GM18519 (cell line): ENCODE measurements at regions not wholly inside any gene's neighbourhood (a gene's known extent, or its start where the extent isn't known, plus 50 kb on each side); places are given as distances from the start of the nearest gene placed in this dataset.

Source experiments
- ATAC-seq: cut with Tn5 transposase; IDR thresholded peaks from one replicate; pipeline ENCODE4 v1.9.1; 2021; ENCODE audit warnings: mild to moderate bottlenecking, moderate library complexity; ENCODE audit not compliant: unreplicated experiment, low FRiP score

GRCh38 chr2:207399301-207399700 lies 130.5 kb upstream of the CREB1 start:
- ATAC-seq = no peak

- no peak for ATAC-seq
These were observed 128.4 kb upstream of the CREB1 start for GRCh38 chr2:207401338-207401737.

DNA sequence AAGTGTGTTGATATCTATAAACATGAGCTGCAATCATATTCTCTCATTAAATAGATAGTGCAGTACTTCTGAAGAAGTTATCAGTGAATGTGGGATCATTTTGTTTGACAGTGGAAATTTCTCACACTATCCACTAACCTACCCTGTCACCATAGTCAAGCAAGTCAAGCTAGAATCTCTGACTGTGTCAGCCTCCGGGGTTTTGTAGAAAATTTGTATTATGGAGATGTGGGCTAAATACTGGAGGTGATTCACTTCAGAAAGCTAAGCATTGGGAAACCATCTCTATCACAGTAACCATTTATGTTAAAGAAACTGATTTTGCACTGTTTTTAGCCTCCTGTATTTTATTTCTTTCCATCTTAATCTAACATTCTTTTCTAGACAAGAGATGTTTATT lies 126.6 kb upstream of the CREB1 start:
- no peak for ATAC-seq

DNA sequence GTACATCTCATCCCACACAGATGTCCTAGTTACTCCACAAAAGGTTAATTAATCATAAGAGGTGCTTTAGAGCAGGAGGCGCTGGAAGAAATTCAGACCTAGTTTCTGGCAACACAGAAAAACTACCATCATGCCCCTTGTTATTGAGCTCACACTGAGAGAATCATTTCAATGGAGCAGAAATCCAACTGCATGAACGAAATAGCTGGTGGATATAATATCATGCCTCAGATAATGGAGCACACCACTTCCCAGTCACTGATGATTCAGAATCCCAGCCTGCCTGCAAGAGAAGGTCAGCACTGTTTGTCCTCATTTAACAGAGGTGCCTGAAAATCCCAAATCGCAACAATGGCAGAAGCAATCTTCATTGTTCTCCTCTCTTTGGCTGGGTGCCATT lies 125.8 kb upstream of the CREB1 start:
- ATAC-seq = no peak

GRCh38 chr2:207405150-207405549 lies 124.6 kb upstream of the CREB1 start:
- ATAC-seq = no peak

DNA sequence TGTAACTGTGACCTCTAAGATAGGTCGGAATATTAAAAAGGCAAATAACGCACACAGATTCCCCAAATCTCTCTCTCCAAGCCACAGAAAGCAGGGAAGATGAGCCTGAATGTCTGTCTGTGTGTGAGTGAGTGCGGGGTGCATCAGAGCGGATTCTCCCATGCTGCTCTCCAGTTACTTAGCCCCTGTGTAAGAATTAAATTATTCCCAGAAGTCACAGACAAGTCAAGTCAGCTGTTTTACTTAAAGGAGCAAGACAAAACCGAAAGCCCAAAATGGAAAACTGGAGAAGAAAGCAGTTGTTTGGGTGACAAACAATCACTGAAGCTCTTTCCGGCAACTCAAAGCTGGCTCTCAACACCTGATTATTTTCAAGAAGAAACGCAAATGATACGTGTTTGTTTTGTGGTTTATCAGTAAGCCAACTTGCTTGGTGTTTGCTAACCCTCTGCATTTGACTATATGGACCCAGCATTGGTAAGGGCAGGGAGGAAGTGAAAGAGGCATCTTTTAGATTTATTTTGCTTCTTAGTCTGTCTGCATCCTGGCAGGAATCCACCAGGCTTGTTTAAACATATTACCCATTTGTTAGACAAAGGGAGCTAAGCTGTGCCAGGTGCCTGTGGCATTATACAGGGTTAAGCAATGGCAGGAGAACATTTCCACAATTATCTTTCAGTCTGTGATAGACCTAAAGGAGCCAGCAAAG lies 121.5 kb upstream of the CREB1 start:
- ATAC-seq = no peak

- ATAC-seq = no peak
These were observed 120.2 kb upstream of the CREB1 start for GRCh38 chr2:207409517-207409916.

DNA sequence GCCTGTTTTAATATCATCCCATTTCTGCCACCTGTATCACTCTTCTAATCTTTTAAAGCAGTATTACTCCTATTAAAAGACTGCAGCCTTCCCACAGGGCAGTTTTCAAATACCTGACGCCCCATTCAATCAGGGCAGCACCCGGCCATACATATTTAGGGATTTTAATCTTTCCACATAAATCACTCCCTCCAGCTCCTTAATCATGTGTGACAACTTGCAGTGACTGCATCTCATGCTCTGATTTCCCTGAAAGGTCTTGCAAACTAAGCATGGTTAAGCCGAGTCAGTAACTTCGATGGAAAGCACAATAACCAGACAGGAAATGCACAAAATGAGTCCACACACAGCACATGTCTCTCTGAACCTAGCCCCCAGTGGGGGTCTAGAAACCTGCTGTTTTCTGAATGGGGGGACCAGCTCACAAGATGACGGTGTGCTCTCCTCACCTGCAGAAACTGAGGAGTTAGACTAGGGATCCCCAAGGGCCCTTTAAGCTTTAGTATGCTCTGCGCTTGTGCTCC lies 116.9 kb upstream of the CREB1 start:
- no peak for ATAC-seq

GRCh38 chr2:207413376-207413907 lies 116.3 kb upstream of the CREB1 start:
- ATAC-seq = no peak

DNA sequence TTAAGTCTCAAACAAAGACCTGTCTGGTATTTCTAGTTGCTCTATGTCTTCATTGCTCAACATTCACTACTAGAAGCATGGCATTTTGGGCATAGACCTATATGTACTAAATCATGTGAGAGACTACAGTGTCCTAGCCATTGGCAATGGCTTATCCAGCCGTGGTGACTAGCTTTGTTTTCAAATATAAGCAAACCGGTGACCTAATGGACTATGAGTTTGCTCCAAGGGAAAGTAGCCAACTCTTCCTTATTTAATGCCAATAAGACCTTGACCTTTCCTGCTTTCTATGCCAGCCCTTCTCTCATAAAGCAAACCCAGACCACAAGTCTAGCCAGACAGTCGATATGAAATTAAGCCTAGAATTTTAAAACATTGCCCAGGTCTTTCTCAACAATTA lies 113.7 kb upstream of the CREB1 start:
- no peak for ATAC-seq

GRCh38 chr2:207416900-207417299 lies 112.9 kb upstream of the CREB1 start:
- no peak for ATAC-seq

DNA sequence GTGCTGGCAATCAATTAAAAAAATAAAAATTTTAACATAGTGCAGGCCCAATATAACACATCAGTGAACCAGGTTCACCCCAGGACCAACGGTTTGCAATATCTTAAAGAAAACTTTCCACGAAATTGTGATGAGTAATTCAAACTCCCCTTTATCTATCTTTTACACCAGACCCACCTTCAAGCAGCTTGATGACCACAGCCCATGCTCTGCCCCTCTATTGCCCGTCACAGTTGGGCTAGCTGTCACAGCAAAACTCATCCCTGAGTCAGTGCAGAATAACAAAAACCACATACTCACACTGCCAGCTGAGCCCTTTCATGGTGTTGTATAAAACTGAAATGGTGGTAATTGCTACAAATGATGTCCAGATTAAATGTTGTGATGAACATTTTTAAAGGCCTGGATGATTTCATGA lies 112.5 kb upstream of the CREB1 start:
- no peak for ATAC-seq

DNA sequence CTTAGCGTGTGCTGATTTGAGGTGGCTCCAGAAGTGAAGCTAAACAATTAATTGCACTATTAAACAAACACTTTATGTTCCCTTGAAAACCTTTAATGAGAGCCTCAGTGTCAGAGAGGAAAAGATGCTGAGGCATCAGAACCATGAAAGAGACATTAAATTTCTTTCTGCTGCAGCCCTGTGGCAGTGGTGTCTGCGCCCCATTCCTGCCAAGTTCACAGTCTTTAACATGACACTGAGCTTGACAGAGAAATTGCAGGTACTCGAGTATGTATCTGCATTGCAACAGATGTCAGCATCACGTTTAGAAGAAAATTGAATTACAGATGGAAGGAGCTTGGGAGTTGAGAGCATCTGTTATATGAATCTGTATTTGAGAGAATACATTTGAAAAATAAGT lies 111.3 kb upstream of the CREB1 start:
- ATAC-seq = no peak

GRCh38 chr2:207419331-207419730 lies 110.4 kb upstream of the CREB1 start:
- no peak for ATAC-seq

DNA sequence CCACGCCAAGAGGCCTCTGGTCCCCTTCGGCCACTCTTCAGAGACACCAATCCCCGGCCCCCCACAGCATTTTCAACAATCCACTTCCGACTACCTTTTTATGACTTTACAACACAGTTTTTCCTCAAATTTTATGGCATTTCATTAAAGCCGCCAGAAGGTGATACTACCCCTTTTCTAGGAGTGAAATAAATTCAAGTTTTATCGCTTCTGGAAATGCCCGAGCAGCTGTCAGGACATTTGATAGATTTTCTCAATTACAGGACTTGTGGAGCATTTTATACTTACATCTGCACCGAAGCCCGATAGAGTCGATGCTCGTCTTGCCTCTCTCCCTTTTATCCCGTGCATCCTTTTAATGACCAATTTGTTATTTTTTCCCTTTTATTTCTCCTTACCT lies 108.1 kb upstream of the CREB1 start:
- no peak for ATAC-seq

DNA sequence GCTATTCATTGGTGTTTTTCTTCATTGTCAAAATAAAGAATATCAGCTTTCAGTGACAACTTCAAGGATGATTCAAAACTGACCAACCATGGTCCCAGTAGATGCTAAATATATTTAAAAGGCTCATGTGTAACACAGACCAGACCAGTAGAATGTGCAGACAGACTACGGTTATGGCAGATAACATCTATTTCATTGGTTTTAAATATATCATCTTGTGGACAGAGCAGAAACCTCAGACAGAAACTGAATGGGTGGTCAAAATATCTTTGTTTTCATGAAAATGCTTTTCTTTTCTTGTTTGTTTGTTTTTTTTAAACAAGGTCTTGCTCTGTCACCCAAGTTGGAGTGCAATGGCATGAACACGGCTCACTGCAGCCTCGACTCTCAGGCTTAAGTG lies 107.4 kb upstream of the CREB1 start:
- ATAC-seq = no peak

DNA sequence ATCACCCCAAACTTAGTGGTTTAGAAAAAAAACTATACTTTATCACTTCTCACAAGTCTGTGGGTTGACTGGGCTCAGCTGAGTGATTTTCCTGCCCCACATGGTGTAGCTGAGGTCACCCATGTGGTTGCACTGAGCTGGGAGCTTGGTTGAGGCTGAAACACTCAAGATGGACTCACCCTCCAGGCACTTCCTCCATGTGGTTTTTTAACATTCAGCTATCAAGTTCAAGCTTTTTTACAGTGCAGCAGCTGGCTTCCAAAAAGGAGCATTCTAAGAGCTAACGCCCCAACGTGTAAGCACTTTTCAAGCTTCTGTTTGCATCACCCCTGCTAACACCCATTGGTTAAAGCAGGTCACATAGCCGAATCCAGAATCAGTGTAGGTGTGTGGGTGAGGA lies 105.9 kb upstream of the CREB1 start:
- peak; percentile 93 for ATAC-seq

DNA sequence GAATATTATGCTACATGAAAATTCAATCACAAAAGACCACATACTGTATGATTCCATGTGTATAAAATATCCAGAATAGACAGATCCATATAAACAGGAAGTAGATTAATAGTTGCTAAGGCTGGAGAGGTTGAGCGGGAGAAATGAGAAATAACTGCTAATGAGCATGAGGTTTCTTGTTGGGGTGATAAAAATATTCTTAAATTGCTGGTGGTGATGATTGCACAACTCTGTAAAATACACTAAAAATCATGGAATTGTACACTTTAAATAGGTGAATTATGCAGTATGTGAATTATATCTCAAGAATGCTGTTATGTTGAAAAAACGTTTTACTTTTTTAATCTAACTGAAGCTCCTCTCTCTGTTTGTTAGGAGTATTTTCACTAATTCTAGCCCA lies 101.8 kb upstream of the CREB1 start:
- ATAC-seq = no peak

- ATAC-seq = no peak
These were observed 101.2 kb upstream of the CREB1 start for GRCh38 chr2:207428573-207428972.

DNA sequence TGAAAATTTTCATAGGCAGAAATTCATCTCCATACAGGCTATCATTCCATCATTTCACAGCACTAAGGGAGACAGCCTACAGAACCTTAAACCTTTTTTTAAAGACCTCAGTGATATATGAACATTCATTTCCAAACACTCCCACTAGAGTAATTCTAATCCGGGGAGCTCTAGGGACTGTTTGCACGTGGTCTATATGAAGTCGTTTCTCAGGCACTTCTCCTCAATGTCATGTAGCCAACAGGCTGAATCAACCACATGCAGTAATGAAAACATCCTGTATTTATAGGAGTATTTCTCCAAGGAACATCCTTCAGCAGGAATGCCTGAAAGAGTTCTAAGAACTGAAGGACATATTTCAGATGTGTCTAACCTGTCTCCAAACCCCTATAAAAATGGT lies 97.3 kb upstream of the CREB1 start:
- ATAC-seq = no peak

DNA sequence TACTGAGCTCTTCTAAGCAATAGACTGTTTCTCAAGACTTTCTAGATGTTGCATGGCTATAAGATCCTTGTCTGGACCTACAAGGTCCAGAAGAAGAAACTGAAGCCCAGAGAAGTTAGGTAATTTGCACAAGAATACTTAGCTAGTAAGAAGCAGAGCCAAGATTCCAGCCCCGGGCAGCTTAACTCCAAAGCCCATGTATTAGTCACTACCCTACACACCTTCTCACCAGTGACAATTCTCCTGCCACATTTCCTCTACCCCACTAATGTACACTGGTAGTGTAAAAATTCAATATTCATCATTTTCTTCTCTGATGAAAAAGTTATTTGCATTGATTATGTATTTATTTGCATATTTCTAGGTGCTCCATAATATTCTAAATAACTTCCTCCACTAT lies 95.5 kb upstream of the CREB1 start:
- ATAC-seq = no peak

DNA sequence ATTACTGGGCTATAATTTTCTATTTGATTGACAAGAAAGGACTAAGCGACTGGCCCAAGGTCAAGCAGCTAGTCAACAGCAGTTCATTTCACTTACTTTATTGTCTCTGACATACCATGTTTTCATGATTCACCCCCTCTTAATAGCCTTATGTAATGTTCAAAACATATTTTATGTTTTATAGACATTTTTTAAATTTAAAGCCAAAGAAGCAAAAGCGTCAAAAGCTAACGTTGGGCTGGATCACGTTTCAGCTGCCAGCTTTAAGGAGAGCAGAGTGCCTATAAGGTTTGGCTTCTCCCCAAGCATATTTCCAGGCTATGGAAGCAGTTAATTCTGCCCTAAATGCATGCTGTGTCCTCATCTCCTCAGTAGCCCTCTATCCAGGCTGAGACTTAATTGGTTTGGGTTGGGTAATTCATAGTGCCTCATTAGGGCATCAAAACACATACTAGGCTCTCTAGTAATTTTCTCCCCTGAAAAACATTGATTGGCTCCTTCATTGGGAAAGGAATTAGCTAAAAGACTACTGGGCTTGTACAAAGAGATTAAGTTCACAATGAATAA lies 94.8 kb upstream of the CREB1 start:
- no peak for ATAC-seq
